Endothelial cell of umbilical vein (primary cell): ENCODE measurements at regions not wholly inside any gene's neighbourhood (a gene's known extent, or its start where the extent isn't known, plus 50 kb on each side); places are given as distances from the start of the nearest gene placed in this dataset.

Experiments used
- POLR2A ChIP-seq: IDR thresholded peaks from 2 replicates; pipeline ENCODE4 v1.6.1; 2012; ENCODE audit warnings: low read depth, mild to moderate bottlenecking, control low read depth, low read length
- POLR2AphosphoS5 ChIP-seq: IDR thresholded peaks from 2 replicates; pipeline ENCODE4 v1.6.1; 2012; ENCODE audit warnings: low read depth, mild to moderate bottlenecking, control low read depth, low read length, moderate library complexity; ENCODE audit not compliant: insufficient read depth
- TF ChIP-seq, protein P1 (sequence below), 2 donors: IDR thresholded peaks; 1 replicate in 1 of 2; 2 replicates in 1 of 2; pipeline ENCODE4 v1.5.1; 2011; ENCODE audit warnings: low read length in 2 of 2, mild to moderate bottlenecking in 2 of 2, moderate library complexity in 2 of 2, control low read depth in 1 of 2, inconsistent platforms in 1 of 2, low read depth in 1 of 2; ENCODE audit not compliant: insufficient read depth in 1 of 2; ENCODE audit errors: extremely low read depth in 1 of 2
- TF ChIP-seq, protein P2 (sequence below): IDR thresholded peaks from 2 replicates; pipeline ENCODE4 v1.6.1; 2011; ENCODE audit not compliant: insufficient read depth, insufficient read length

DNA sequence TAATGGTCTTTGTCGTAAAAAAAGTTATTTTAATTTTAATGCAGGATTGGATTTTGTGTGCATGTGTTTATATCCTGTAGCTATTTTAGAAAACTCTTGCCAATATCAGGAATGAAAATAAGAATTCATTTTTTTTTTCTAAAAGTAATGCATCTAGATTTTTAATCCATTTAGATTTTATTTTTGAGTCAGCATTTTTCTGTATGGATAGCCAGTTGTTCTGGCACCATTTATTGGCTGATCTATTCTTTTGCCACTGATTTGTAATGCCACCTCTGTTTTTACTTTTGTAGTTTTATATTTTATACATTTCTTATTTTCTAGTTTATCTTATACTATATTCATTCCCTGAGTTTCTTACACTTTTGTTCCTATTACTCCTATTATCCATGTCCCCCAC, 343.0 kb downstream of the FOXG1 start:
- TF ChIP-seq, protein P1, sequence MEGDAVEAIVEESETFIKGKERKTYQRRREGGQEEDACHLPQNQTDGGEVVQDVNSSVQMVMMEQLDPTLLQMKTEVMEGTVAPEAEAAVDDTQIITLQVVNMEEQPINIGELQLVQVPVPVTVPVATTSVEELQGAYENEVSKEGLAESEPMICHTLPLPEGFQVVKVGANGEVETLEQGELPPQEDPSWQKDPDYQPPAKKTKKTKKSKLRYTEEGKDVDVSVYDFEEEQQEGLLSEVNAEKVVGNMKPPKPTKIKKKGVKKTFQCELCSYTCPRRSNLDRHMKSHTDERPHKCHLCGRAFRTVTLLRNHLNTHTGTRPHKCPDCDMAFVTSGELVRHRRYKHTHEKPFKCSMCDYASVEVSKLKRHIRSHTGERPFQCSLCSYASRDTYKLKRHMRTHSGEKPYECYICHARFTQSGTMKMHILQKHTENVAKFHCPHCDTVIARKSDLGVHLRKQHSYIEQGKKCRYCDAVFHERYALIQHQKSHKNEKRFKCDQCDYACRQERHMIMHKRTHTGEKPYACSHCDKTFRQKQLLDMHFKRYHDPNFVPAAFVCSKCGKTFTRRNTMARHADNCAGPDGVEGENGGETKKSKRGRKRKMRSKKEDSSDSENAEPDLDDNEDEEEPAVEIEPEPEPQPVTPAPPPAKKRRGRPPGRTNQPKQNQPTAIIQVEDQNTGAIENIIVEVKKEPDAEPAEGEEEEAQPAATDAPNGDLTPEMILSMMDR (IDR thresholded peaks at IDR 0.05; ENCODE audit: extremely low read depth in 1 of 2, insufficient read depth in 1 of 2, low read depth in 1 of 2, low read length in 2 of 2): no peak
- TF ChIP-seq, protein P2, sequence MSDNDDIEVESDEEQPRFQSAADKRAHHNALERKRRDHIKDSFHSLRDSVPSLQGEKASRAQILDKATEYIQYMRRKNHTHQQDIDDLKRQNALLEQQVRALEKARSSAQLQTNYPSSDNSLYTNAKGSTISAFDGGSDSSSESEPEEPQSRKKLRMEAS: no peak
- TF ChIP-seq POLR2A: no peak
- TF ChIP-seq POLR2AphosphoS5: no peak
